ENCODE measurements at regions not wholly inside any gene's neighbourhood (a gene's known extent, or its start where the extent isn't known, plus 50 kb on each side); places are given as distances from the start of the nearest gene placed in this dataset.

DNA sequence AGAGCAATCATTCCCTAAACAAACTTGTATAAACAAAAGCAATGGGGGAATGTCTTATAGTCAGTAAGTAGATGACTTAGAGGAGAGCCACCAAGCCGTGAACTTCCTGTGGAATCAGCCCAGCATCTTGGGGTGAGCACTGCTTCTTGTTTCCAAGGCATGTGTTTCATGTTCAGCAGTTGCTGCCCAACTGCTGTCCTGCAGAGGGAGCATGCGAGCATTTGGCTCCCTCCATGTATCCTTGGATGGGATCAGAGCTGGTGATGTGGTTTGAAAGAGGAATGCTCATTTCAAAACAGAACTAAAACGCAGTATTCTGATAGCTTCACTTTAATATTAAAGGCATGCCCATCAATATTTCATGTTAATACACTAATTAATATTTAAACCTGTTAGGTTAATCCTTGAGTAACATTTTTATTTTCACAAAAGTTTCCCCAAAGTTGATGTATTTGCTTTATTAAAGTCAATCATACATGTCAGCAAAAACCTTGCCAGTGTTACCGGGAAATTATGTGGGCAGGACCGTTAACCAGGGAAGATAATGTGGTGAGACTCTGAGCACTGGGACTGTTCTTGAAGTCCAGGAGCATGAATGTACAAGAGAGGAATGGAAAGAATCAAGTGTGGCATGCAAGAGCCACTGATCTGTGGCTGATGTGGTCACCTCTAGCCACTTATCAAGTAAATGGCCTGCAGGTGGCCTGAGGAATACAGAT lies 172.1 kb upstream of the GGTLC1 start:
- WGBS, 2 donors: 25% methylated on average over 5 of the region's 5 CpGs

DNA sequence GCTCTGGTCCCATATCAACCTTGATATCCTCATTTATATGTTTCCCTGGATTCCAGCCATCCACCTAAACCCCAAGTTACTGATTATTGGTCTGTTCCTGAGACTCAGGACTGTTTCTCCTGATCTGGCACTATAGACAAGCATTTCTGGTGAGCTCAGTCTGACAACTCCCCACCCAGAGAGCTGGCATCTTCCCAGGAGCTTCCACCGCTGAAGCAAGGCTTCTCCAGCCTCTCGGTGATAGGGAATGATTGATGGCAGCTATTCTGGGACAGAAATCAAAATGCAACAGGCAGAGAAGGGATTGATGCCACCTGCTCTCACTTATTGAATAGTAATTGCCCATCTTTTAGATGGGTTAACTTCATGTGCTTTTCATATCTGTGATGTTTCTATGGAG lies 169.7 kb upstream of the GGTLC1 start:
- 28 to 68% methylated on average over 2 of the region's 2 CpGs for WGBS, 2 donors
- Histone ChIP-seq H3K27me3 (no peaks in the 10 kb centered on the region), H3K9me3 (peaks cover 0 to 7% (median 0%) of the 10 kb centered on the region in 4 donors)

More for the DNA sequence above, 172.1 kb upstream of the GGTLC1 start:
- no peak overlapping the region for H3K27ac ChIP-seq
- TF ChIP-seq POLR2A (IDR thresholded peaks at IDR 0.05): no peak
- TF ChIP-seq, protein P1, sequence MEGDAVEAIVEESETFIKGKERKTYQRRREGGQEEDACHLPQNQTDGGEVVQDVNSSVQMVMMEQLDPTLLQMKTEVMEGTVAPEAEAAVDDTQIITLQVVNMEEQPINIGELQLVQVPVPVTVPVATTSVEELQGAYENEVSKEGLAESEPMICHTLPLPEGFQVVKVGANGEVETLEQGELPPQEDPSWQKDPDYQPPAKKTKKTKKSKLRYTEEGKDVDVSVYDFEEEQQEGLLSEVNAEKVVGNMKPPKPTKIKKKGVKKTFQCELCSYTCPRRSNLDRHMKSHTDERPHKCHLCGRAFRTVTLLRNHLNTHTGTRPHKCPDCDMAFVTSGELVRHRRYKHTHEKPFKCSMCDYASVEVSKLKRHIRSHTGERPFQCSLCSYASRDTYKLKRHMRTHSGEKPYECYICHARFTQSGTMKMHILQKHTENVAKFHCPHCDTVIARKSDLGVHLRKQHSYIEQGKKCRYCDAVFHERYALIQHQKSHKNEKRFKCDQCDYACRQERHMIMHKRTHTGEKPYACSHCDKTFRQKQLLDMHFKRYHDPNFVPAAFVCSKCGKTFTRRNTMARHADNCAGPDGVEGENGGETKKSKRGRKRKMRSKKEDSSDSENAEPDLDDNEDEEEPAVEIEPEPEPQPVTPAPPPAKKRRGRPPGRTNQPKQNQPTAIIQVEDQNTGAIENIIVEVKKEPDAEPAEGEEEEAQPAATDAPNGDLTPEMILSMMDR (IDR thresholded peaks at IDR 0.05): peak; percentile 22 to 60 (median 36)
- TF ChIP-seq EP300 (IDR thresholded peaks at IDR 0.05): no peak
- H3K4me3 ChIP-seq: no peak overlapping the region
- peaks cover 0 to 8% (median 0%) of the 10 kb centered on the region in 4 donors for H3K9me3 ChIP-seq
- H3K36me3 ChIP-seq: no peaks in the 10 kb centered on the region
- H3K27me3 ChIP-seq: no peaks in the 10 kb centered on the region
- no peaks in the 10 kb centered on the region for H3K4me1 ChIP-seq
- DNase-seq (ENCODE audit: low spot score in 2 of 2): peak in 1 of 2 donors; percentile 52

DNA sequence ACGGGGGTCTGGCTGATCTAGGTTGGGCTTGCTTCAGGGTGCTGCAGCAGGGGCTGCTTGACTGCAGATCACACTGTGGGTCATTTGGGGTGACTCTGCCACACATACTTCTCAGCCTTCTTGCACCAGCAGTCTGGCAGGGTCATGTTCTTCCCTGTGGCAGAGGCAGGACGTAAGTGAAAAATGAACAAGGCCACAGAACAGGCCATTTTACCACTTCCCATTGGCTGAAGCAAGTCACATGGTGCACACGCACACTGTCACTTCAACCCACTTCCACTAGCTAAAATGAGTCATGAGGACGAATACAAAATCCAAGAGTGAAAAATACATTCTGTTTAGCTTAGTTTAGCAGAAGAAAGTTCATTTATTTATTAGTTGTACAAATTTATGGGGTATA lies 168.6 kb upstream of the GGTLC1 start:
- no peaks in the 10 kb centered on the region for H3K27me3 ChIP-seq
- H3K4me1 ChIP-seq: no peaks in the 10 kb centered on the region
- 73 to 84% methylated on average over 4 of the region's 4 CpGs for WGBS, 2 donors
- no peaks in the 10 kb centered on the region for H3K36me3 ChIP-seq
- peaks cover 0 to 3% (median 0%) of the 10 kb centered on the region in 4 donors for H3K9me3 ChIP-seq
- H3K27ac ChIP-seq: no peak overlapping the region
- H3K4me3 ChIP-seq: no peak overlapping the region
- TF ChIP-seq EP300 (IDR thresholded peaks at IDR 0.05) (no peak), POLR2A (IDR thresholded peaks at IDR 0.05) (no peak)
- TF ChIP-seq, protein P1 (IDR thresholded peaks at IDR 0.05): no peak
- DNase-seq (ENCODE audit: low spot score in 2 of 2): no peak

More for the DNA sequence above, 169.7 kb upstream of the GGTLC1 start:
- Histone ChIP-seq H3K4me1 (no peaks in the 10 kb centered on the region), H3K4me3 (no peak overlapping the region), H3K36me3 (no peaks in the 10 kb centered on the region), H3K27ac (no peak overlapping the region)
- no peak for DNase-seq (ENCODE audit: low spot score in 2 of 2)
- TF ChIP-seq, protein P1 (IDR thresholded peaks at IDR 0.05): no peak
- TF ChIP-seq EP300 (IDR thresholded peaks at IDR 0.05) (no peak), POLR2A (IDR thresholded peaks at IDR 0.05) (no peak)

DNA sequence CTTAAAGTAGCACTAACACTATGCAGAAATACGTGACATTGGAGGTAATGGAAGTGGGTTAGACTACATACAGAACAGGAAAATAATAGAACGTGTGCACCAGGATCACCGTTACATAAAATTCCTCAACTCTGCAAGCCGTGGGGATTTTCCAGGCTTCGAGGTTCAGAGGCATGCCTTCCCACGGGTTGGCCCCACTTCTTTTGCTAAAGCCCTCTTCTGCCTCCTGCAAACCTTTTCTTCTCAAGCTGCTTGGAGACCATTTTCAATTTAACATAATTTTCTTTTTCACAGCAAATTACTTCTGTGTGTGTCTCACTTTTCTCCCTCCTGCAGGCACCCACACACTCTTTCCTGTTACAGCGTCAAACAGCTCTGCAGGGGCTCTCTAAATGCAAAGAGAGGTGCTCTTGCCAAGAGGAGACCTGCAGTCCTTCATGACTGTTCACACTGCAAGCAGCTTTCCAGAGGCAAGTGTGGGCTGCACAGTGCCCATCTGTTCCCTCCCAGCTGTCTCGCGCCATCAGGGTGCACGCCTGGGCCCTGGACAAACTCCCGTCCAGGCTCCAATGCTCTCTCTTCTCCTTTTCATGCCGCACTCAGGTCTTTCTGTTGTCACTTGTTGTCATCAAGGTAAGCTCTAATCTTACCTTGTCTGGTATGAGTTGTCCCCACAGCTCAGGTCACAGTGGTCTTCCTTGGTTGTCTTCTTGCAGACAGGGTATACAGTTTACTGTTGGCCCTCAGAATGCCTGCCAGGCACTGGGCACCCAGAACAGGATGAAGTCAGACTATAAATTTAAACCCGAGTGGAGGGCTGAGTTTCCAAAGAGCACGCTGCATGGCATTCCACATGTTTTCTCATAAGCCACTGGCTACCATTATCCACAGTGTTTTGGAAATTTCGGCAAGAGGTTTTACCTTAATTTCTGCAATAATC lies 164.8 kb upstream of the GGTLC1 start:
- Histone ChIP-seq H3K4me1 (no peaks in the 10 kb centered on the region), H3K4me3 (no peak overlapping the region), H3K27ac (no peak overlapping the region), H3K36me3 (no peaks in the 10 kb centered on the region), H3K27me3 (no peaks in the 10 kb centered on the region), H3K9me3 (peaks cover 0 to 6% (median 0%) of the 10 kb centered on the region in 4 donors)
- no peak for DNase-seq (ENCODE audit: low spot score in 2 of 2)
- WGBS, 2 donors: 71% methylated on average over 15 of the region's 15 CpGs
- no peak for TF ChIP-seq POLR2A (IDR thresholded peaks at IDR 0.05)
- no peak for TF ChIP-seq EP300 (IDR thresholded peaks at IDR 0.05)
- TF ChIP-seq, protein P1 (IDR thresholded peaks at IDR 0.05): no peak

Data from tibial nerve (tissue), 4 donors.